Spleen (tissue), 7 donors: ENCODE measurements at regions not wholly inside any gene's neighbourhood (a gene's known extent, or its start where the extent isn't known, plus 50 kb on each side); places are given as distances from the start of the nearest gene placed in this dataset.

ENCODE experiments used
- CTCF ChIP-seq, 11 experiments: fragments of 200-600 bp in 7 of 11; fragments of 450-650 bp in 4 of 11; sonication (generic) in 4 of 11; IDR thresholded peaks in 8 of 11; conservative IDR thresholded peaks in 3 of 11; 1 replicate in 7 of 11; 2 replicates in 4 of 11; pipeline versions ENCODE4 v1.4.0 to v1.8.0; 2016 to 2021; ENCODE audit warnings: antibody characterized with exemption in 11 of 11, inconsistent platforms in 4 of 11, mild to moderate bottlenecking in 1 of 11
- POLR2A ChIP-seq, 3 donors: fragments of 450-650 bp; IDR thresholded peaks; one replicate each; pipeline ENCODE4 v1.5.1; 2017; ENCODE audit warnings: antibody characterized with exemption in 3 of 3, mild to moderate bottlenecking in 1 of 3
- POLR2AphosphoS5 ChIP-seq, 3 donors: sonication (generic); formaldehyde crosslinking; IDR thresholded peaks; one replicate each; pipeline ENCODE4 v1.5.1; 2017; ENCODE audit warnings: antibody characterized with exemption in 3 of 3
- donor health status: DM: no; HTN: no; CAD: no; lungs with moderate emphysema.
- donor health status: DM: no; HTN: no; CAD: no.
- donor health status: DM: no; HTN: no; CAD: no.

- no peak for TF ChIP-seq CTCF (IDR thresholded peaks at IDR 0.05 in 8 of 11, conservative IDR thresholded peaks at IDR 0.05 in 3 of 11)
- no peak for TF ChIP-seq POLR2A (IDR thresholded peaks at IDR 0.05)
- no peak for TF ChIP-seq POLR2AphosphoS5 (IDR thresholded peaks at IDR 0.05)
These were observed 94.1 kb downstream of the HSPH1 start for GRCh38 chr13:31067416-31068118.
